ENCODE measurements at regions not wholly inside any gene's neighbourhood (a gene's known extent, or its start where the extent isn't known, plus 50 kb on each side); places are given as distances from the start of the nearest gene placed in this dataset.

GRCh38 chr15:70584441-70584837 is 178.9 kb downstream of the UACA start:
- no peak for TF ChIP-seq ATF3 (IDR thresholded peaks at IDR 0.05)
- no peak for TF ChIP-seq ATF3 (CRISPR knock-in tag; conservative IDR thresholded peaks at IDR 0.05)
- no peak for TF ChIP-seq CTCF (IDR thresholded peaks at IDR 0.05 in 2 of 3, conservative IDR thresholded peaks at IDR 0.05 in 1 of 3; ENCODE audit: insufficient read depth in 2 of 3, low read depth in 1 of 3, low read length in 3 of 3)
- no peak for TF ChIP-seq FOSL1 (tag; conservative IDR thresholded peaks at IDR 0.05)
- TF ChIP-seq NR2C2 (CRISPR knock-in tag; IDR thresholded peaks at IDR 0.05): no peak
- no peak for TF ChIP-seq NR2C2 (tag; IDR thresholded peaks at IDR 0.05)
- no peak for TF ChIP-seq SIRT6 (IDR thresholded peaks at IDR 0.05; ENCODE audit: low read depth, low read length)
- TF ChIP-seq YY1 (IDR thresholded peaks at IDR 0.05; ENCODE audit: borderline replicate concordance in 1 of 3, control insufficient read depth in 1 of 3, extremely low read depth in 1 of 3, insufficient read depth in 3 of 3, insufficient read length in 1 of 3, insufficient replicate concordance in 2 of 3, low read depth in 1 of 3, low read length in 2 of 3): no peak
- TF ChIP-seq MAX (CRISPR knock-in tag; IDR thresholded peaks at IDR 0.05): no peak
- no peak for TF ChIP-seq FOXJ2 (tag; IDR thresholded peaks at IDR 0.05)
- no peak for TF ChIP-seq POLR2AphosphoS5 (IDR thresholded peaks at IDR 0.05; ENCODE audit: control insufficient read depth, insufficient read depth, low read depth, low read length)
- TF ChIP-seq SMC3 (conservative IDR thresholded peaks at IDR 0.05; ENCODE audit: insufficient read depth, low read depth, low read length): no peak
- no peak for TF ChIP-seq REST (IDR thresholded peaks at IDR 0.05; ENCODE audit: borderline replicate concordance)
- TF ChIP-seq REST (CRISPR knock-in tag; IDR thresholded peaks at IDR 0.05; ENCODE audit: low read depth): no peak
- no peak for TF ChIP-seq POLR2A (conservative IDR thresholded peaks at IDR 0.05)
- no peak for TF ChIP-seq JUND (IDR thresholded peaks at IDR 0.05; ENCODE audit: borderline replicate concordance, low read depth, low read length)
- TF ChIP-seq JUND (tag; IDR thresholded peaks at IDR 0.05; ENCODE audit: borderline replicate concordance, low read depth, low read length): no peak
